Stomach (tissue), 4 donors: ENCODE measurements at regions not wholly inside any gene's neighbourhood (a gene's known extent, or its start where the extent isn't known, plus 50 kb on each side); places are given as distances from the start of the nearest gene placed in this dataset.

Experiments used
- EP300 ChIP-seq: sonication (generic); formaldehyde crosslinking; IDR thresholded peaks from one replicate; pipeline ENCODE4 v1.6.1; 2017; ENCODE audit warnings: antibody characterized with exemption
- POLR2A ChIP-seq, 4 donors: fragments of 450-650 bp; IDR thresholded peaks; one replicate each; pipeline ENCODE4 v1.6.1; 2016; ENCODE audit warnings: antibody characterized with exemption in 4 of 4, control low read depth in 2 of 4, mild to moderate bottlenecking in 1 of 4, moderate library complexity in 1 of 4
- POLR2AphosphoS5 ChIP-seq, 3 donors: sonication (generic); formaldehyde crosslinking; IDR thresholded peaks; one replicate each; pipeline ENCODE4 v1.6.1; 2016; ENCODE audit warnings: antibody characterized with exemption in 3 of 3
- TF ChIP-seq, protein P1 (sequence below), 7 experiments: fragments of 450-650 bp in 4 of 7; fragments of 200-600 bp in 3 of 7; sonication (generic) in 3 of 7; IDR thresholded peaks; one replicate each; pipeline ENCODE4 v1.5.1; 2016 to 2019; ENCODE audit warnings: antibody characterized with exemption in 7 of 7, control low read depth in 2 of 7, mild to moderate bottlenecking in 1 of 7

DNA sequence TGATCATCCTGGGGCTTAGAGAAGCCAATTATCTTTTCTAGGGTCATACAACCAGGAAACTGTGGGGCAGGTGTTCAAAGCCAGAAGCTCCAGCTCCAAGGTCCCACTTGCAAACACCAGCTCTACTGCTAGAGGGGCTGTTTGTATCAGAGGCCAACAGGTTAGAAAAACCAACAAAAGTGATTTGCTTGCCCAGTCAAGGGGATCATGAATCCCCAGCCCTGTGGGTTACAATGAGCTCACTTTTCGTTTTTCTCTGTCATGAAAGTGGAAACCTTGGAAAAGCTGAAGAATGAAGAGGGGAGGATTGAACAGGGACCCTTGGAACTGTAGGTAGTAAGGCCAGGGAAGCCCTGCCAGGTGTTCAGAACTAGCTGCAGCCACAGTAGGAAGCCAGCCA, 119.2 kb downstream of the SPP2 start:
- TF ChIP-seq, protein P1, sequence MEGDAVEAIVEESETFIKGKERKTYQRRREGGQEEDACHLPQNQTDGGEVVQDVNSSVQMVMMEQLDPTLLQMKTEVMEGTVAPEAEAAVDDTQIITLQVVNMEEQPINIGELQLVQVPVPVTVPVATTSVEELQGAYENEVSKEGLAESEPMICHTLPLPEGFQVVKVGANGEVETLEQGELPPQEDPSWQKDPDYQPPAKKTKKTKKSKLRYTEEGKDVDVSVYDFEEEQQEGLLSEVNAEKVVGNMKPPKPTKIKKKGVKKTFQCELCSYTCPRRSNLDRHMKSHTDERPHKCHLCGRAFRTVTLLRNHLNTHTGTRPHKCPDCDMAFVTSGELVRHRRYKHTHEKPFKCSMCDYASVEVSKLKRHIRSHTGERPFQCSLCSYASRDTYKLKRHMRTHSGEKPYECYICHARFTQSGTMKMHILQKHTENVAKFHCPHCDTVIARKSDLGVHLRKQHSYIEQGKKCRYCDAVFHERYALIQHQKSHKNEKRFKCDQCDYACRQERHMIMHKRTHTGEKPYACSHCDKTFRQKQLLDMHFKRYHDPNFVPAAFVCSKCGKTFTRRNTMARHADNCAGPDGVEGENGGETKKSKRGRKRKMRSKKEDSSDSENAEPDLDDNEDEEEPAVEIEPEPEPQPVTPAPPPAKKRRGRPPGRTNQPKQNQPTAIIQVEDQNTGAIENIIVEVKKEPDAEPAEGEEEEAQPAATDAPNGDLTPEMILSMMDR (IDR thresholded peaks at IDR 0.05), result no peak
- no peak for TF ChIP-seq POLR2A (IDR thresholded peaks at IDR 0.05)
- TF ChIP-seq EP300, result no peak
- no peak for TF ChIP-seq POLR2AphosphoS5 (IDR thresholded peaks at IDR 0.05)
